ENCODE measurements at regions not wholly inside any gene's neighbourhood (a gene's known extent, or its start where the extent isn't known, plus 50 kb on each side); places are given as distances from the start of the nearest gene placed in this dataset.

DNA sequence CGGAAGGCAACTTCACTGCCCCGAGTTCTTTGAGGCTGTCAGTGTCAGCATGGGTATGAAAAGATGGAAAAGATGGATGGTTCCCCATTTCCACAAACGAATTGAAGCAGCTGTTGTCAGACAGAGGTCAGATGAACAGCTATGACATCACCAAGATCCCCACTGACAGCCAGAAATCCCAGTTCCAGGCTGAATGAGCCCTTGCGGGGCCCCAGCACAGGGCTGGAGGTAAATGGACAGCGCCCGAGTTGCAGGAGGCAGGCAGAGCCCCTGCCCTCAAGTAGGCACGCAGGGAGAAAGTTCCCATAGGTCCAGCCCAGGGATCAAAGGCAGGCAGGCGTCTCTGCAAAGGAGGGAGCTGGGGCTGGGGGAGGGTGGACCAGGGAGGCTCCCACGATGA is 169.5 kb upstream of the AGAP1 start:
- no peak for TF ChIP-seq EZH2phosphoT487 (IDR thresholded peaks at IDR 0.05; ENCODE audit: low read depth, severe bottlenecking, unreplicated experiment)
- TF ChIP-seq, protein P1, sequence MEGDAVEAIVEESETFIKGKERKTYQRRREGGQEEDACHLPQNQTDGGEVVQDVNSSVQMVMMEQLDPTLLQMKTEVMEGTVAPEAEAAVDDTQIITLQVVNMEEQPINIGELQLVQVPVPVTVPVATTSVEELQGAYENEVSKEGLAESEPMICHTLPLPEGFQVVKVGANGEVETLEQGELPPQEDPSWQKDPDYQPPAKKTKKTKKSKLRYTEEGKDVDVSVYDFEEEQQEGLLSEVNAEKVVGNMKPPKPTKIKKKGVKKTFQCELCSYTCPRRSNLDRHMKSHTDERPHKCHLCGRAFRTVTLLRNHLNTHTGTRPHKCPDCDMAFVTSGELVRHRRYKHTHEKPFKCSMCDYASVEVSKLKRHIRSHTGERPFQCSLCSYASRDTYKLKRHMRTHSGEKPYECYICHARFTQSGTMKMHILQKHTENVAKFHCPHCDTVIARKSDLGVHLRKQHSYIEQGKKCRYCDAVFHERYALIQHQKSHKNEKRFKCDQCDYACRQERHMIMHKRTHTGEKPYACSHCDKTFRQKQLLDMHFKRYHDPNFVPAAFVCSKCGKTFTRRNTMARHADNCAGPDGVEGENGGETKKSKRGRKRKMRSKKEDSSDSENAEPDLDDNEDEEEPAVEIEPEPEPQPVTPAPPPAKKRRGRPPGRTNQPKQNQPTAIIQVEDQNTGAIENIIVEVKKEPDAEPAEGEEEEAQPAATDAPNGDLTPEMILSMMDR (IDR thresholded peaks at IDR 0.05; ENCODE audit: poor library complexity): no peak
- TF ChIP-seq EZH2 (IDR thresholded peaks at IDR 0.05; ENCODE audit: borderline replicate concordance): no peak

All from hepatocyte (in vitro differentiated cells).